ENCODE measurements at regions not wholly inside any gene's neighbourhood (a gene's known extent, or its start where the extent isn't known, plus 50 kb on each side); places are given as distances from the start of the nearest gene placed in this dataset.
"Not testable (repeated sequence)": the region's sequence is repeated elsewhere in the genome, so short reads cannot be mapped to it uniquely, and the experiment has no call there.

DNA sequence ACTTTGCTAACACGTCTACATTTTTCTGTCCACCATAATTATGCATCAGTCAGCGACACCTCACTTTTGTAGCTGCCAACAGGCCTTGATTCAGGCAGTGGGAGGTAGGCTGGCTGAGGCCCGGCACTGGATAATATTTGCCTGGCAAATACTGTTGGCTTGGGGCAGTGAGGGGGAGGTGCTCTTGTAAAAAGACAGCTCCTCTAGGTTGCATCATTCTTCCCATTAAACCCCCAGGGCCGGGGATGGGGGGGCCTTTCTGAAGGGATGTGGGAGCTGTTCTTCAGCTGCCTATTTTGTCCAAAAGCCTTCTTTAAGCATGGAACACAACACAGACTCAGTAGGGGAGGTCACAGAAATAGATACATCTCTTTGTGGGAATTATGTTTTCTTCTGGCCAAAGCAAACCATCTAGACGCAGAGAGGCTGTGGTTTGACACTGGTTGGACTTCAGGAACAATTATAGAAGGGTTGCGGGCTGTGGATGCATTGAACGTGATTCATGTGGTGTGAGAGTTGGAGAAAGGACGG is 338.3 kb upstream of the NT5E start:
- DNase-seq (ENCODE audit: extremely low read depth in 1 of 2, low read depth in 1 of 2), result no peak

DNA sequence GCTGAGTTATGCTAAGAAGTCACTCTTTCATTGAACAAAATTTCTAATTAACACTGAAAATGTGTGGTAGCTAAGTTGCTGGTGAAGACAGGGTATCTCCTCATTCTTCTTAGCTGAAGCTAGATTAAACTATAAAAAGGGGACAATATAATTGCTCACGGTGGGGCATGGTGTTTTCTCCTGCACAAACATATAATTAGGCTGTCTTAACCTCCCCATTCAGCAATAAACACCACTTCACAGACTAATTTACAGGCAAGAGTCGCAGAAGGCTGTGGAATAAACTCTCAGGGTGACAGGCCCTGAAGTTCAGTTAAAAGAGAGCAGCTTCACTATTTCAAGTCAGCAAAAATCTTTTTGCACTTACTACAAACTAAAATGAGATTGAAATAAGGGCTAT is 338.9 kb upstream of the NT5E start:
- DNase-seq (ENCODE audit: extremely low read depth in 1 of 2, low read depth in 1 of 2), result no peak

DNA sequence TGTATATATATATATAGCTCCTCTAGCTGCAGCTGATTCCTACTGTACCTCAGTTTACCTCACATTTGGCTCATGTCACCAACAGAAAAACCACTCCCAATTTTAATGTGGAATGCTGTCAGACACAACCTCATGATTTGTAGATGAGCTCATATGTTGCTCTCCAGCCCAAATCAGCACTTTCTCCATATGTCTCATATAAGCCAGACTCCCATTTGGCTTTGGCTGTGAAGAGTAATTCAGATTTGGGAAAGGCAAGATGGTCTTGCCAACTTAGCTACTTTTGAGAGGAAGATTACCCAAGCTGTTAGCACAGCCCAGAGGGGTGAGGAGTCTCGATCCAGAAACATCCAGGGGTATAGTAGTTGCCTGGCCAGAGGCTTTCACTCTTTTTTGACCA is 342.2 kb upstream of the NT5E start:
- no peak for DNase-seq (ENCODE audit: extremely low read depth in 1 of 2, low read depth in 1 of 2)

DNA sequence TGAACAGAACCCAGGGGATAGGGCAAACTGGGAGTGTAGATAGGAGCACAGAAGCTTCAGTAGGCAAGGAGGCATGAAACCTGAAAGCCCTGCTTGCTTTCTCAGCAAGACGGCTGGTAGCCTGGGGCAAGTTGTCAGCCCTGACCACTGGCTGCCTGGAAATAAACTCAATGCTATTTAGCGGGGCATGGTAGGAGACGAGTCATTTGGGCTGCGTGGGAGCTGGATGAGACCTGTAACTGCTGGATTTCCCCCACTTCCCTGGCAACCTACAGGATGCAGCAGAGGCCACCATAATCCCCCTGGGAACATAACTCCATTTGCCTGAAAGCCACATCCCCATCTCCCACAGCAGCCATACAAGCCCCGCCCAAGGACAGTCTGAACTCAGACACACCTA is 332.6 kb upstream of the TBX18 start:
- no peak for DNase-seq (ENCODE audit: extremely low read depth in 1 of 2, low read depth in 1 of 2)

DNA sequence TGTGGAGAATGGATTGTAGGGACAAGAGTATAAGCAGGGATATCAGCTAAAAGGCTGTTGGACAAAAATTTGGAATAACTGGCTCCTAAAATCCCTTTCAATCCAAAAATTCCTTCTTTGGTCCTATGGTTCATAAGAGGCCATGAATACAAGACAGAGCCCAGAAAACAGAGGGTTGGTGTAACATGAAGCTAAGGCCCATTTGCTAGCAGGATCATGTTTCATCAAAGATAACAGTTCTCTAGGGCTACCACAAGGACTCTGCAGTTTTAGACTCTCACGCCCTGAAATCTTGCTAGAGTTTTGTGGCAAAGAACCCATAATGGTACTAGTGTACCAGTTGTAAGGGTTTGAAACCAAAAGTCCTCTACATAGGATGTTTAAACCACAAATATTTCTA is 327.8 kb upstream of the TBX18 start:
- no peak for DNase-seq (ENCODE audit: extremely low read depth in 1 of 2, low read depth in 1 of 2)

DNA sequence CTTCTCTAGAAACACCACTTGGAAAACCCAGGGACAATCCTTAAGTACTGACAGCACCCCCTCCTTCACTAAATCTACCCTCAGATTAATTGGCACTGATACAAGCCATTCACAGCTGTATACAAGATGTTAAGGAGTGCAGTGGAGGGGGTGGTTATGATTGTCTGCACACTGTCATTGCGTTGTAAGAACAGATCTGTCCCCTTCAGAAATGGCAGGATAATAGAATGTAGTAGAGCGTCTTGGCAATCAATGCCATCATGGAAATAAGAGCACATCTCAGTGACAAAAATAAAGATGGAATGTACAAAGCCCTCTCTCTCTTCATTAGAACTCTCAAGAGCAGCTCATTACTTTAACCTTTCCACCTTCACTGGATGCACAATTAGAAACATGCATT is 324.9 kb upstream of the TBX18 start:
- DNase-seq (ENCODE audit: extremely low read depth in 1 of 2, low read depth in 1 of 2), result no peak

DNA sequence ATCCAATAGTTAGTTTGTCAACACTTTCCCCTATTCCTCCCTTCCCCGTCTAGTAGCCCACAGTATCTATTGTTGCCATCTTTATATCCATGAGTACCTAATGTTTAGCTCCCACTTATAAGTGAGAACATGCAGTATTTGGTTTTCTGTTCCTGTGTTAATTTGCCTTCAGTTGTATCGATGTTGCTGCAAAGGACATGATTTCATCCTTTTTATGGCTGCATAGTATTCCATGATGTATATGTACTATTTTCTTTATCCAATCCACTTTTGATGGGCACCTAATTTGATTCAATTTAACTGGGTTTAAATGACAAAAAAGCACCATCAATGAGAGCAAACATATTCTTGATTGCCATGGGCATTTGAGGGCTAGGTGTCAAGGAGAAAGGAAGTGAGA is 321.5 kb upstream of the TBX18 start:
- no peak for DNase-seq (ENCODE audit: extremely low read depth in 1 of 2, low read depth in 1 of 2)

DNA sequence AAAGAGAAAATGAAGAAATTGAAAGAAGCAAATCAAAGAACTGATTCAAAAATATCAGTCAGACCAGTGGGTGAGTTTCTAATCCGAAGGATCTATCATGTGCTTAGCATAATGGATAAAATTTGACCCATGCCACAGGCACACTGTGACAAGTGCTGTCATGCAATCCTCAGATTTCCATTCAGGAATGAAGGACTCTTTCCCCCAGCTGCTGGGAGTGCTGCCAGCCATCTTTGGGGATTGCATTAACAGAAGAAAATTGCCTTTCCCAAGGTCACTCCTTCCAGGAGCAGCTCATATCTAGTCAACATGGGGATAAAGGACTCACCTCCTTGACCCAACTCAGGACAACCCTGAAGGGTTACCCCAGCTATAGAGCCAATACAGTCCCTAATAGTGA is 316.7 kb upstream of the TBX18 start:
- DNase-seq (ENCODE audit: extremely low read depth in 1 of 2, low read depth in 1 of 2), result no peak

DNA sequence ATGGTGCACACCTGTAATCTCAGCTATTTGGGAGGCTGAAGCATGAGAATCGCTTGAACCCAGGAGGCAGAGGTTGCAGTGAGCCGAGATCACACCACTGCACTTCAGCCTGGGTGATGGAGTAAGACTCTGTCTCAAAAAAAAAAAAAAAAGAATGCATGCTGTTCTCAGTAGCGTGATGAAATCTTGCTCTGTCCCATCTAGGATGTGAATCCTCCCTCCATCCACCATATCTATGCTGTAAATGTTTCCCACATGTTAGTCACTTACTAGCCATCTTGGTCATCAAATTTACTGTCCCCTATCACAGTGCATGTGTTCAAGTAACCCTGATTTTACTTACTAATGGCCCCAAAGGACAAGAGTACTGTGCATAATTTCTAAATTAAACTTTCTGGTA is 315.4 kb upstream of the TBX18 start:
- DNase-seq (ENCODE audit: extremely low read depth in 1 of 2, low read depth in 1 of 2), result no peak

DNA sequence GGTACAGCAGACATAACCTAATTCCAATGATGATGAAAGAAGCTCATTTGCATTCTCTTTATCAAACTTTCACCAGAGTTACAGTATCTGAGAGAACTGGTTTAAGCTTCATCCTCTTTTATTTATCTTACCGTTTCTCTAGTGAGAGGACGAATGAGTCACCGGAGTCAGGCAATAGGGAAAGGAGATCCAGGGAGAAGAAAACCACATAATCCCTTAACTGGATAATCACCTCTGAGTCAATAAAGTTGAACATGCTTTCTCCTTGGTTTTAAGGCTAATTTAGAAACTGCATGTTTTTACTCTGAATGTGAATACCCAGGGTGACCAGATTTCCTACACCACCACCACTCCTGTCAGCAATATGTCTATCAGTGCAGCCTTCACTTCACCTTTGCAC is 313.7 kb upstream of the TBX18 start:
- DNase-seq (ENCODE audit: extremely low read depth in 1 of 2, low read depth in 1 of 2), result no peak

DNA sequence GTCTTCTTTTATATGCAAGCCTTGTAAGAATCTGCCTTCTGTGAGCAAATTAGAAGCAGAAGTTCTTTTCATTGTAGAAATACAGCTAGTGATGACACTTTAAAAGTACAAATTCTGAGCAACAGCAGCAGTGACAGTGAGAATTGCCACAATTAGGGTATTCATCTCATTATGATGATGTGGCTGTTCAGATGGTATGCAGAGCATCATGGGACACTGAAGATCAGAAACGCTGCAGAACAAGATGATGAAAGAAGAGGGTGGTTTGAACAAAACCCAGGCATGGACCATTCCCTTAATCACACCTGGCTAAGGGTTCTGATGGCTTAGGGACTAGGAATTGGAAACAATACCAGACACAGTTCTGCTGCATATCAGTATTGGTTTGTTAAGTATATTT is 312.7 kb upstream of the TBX18 start:
- no peak for DNase-seq (ENCODE audit: extremely low read depth in 1 of 2, low read depth in 1 of 2)

DNA sequence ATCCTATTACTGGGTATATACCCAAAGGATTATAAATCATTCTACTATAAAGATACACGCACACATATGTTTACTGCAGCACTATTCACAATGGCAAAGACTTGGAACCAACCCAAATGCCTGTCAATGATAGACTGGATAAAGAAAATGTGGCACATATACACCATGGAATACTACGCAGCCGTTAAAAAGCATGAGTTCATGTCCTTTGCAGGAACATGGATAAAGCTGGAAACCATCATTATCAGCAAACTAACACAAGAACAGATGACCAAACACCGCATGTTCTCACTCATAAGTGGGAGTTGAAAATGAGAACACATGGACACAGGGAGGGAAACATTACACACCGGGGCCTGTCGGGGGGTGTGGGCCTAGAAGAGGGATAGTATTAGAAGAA is 307.4 kb upstream of the TBX18 start:
- DNase-seq (ENCODE audit: extremely low read depth in 1 of 2, low read depth in 1 of 2), result not testable (repeated sequence)

DNA sequence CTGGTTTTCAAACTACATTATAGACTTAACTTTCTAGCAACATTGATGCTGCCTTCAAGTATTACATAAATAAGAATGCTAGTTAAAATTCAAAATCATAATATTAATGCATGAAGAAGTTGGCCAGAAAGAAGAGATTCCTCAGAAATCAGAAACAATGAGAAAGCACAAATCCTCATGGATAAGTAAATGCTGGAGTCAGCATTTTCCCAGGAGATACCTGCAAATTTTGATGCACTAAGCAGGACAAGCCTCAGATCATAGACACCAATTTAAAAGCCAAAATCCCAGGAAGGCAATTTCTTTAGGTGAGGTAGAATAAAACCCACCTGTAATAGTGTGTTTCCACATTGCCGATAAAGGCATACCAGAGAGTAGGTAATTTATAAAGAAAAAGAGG is 305.2 kb upstream of the TBX18 start:
- DNase-seq (ENCODE audit: extremely low read depth in 1 of 2, low read depth in 1 of 2), result no peak

DNA sequence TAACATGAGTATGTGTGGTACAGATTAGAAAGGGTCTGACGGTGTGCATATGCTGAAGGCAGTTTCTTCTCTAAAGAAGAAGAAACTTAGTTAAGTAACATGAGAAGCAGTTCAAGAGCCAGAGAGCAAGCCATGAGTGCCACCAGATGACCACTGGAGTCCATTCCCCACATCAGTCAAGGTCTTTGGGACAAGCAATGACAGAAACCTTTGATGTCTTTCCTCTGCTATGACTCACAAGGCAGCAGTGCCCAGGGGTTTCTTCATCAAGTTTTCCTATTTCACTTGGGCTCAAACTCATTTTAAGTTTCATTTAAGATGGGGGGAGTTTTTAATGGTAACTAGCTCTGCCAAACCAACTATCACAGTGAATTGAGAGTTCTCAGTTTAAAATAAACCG is 303.8 kb upstream of the TBX18 start:
- no peak for DNase-seq (ENCODE audit: extremely low read depth in 1 of 2, low read depth in 1 of 2)

DNA sequence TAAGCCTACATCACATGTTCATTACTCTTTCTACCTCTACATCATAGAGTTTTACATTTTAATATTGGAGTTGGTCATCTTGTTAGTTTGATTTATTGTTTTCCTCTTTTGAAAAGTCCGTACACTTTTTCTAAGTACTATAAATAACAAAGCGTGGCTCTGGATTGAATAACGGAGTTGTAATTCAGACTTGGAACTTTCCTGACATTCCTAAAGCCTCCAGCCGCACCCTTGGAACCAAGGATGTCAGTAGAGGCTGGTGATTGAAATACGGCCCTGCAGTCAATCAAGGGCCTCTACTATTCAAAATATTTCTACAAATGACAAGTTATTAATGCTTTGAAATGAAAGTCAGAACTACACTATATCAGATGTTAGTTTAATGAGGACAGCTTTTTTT is 301.9 kb upstream of the TBX18 start:
- DNase-seq (ENCODE audit: extremely low read depth in 1 of 2, low read depth in 1 of 2), result no peak

DNA sequence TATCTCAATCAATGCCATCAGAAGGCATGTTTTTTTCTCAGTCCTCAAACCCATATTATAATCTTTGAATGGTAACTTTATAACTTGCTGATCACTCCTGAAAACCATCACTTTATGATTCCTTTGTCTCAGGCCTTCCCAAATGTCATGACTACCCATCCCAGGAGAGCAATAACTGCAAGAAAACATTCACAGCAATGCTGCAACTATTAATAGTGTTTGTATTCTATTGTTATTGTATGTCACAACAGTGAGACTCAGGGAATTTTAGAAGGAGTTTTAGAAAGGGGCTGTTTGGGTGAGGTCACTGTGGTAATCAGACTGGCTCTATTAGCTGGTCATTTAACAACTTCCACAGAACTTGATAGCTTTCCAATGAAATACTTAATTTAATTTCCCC is 301.4 kb upstream of the TBX18 start:
- no peak for DNase-seq (ENCODE audit: extremely low read depth in 1 of 2, low read depth in 1 of 2)

DNA sequence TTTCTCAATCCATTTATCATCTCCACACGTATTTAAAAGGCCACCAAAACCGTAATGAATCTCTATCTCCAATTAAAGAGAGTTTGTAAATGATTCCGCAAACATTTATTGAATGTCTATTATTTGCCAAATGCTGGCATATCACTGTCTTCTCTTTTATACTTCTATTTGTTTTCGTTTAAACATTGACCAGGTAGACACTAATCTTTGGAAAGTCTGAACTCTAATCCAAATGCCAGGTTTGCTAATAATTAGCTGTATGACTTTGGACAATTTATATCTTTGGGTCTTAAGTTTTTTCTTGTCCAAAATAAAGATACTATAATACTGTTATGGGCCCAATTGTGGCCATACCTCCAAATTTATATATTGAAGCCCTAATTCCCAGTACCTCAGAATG is 299.2 kb upstream of the TBX18 start:
- no peak for DNase-seq (ENCODE audit: extremely low read depth in 1 of 2, low read depth in 1 of 2)

DNA sequence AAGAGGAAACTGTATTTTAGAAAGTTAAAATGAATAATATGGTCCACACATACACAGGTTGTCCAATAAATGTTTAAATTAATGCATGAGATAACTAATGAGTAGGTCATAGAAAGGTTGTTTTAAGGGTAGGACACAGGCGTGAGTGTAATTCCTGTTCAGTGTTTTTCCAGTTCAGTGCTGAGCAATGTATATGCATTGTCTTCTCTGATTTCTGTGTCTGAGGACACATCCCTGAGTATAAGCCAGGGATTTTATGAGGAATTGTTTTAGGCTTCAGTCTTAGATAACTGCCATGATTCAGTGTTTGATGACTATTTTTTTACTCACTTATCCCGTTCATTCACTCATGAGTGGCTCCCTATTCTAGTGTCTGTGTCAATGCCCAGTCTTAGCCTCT is 298.5 kb upstream of the TBX18 start:
- DNase-seq (ENCODE audit: extremely low read depth in 1 of 2, low read depth in 1 of 2), result no peak

DNA sequence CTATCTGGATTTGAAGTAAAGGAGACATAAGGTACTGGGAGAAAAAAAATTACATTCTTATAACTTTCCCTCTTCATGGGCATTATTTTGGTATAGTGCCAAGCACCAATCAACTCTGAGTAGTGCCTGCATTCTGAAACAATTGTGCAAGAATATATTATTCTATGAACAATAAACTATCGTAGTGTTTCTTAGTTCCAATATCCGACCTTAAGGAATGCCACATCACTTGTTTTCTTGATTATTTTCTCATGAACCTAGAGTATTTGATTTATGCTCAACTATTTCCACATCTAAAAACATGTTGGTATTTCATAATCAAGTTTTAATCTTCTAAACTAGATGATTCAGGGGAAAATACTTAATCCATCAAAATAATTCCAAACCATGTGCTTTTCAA is 294.4 kb upstream of the TBX18 start:
- no peak for DNase-seq (ENCODE audit: extremely low read depth in 1 of 2, low read depth in 1 of 2)

DNA sequence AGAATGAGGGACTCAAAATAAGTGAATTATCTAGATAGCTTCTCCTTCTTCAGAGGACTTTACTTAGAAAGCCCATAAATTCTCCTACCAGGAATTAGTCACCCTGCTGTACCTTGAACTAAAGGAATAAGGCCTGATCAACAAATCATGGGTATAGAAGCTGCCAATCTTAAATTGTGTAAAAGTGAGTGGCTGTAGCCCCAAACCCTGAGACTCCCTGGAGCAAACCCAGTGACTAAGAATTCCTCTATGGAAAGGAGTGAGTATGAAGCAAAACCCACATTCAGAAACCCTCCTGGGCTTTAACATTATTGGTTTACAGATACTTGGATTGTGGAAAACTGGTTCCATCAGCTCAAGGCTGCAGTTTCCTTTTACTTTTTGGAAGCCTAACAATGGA is 285.8 kb upstream of the TBX18 start:
- no peak for DNase-seq (ENCODE audit: extremely low read depth in 1 of 2, low read depth in 1 of 2)

DNA sequence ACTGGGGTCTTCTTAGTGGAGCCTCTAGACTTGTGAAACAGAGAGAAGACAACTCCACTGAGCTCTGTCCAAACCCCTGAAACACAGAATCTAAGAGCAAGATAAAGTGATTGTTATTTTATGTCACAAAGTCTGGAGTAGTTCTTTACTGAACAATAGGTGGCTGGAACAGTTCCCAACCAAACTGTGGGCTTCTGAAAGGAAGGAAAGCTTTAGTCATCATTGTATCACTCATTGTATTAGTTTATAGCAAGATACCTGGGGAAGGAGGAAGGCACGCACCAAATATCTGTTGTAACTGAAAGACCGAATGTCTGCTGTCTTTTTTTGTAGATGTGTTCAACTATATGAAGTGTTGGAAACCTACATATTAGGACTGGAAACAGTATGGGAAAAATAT is 284.9 kb upstream of the TBX18 start:
- no peak for DNase-seq (ENCODE audit: extremely low read depth in 1 of 2, low read depth in 1 of 2)

DNA sequence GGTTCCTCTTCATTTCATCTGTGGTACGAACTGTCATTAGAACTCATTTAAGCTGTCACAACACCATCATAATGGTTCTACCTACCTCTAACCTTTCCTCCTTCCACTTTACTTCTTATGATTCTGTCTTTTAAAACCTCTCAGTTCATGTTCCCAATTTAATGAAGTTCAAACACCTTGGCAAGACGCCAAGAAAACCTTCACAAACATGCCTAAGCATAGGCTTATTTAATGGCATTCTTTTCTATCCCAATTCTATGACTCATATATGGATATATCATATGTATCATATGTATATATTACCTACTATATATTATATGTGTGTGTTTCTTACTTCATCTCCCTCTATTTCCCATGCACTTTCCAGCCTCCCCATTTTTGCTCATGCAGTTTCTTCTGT is 283.4 kb upstream of the TBX18 start:
- DNase-seq (ENCODE audit: extremely low read depth in 1 of 2, low read depth in 1 of 2), result no peak

DNA sequence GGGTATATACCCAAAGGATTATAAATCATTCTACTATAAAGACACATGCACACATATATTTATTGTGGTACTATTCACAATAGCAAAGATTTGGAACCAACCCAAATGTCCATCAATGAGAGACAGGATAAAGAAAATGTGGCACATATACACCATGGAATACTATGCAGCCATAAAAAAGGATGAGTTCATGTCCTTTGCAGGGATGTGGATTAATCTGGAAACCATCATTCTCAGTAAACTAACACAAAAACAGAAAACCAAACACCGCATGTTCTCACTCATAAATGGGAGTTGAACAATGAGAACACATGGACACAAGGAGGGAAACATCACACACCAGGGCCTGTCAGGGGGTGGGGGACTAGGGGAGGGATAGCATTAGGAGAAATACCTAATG is 281.4 kb upstream of the TBX18 start:
- DNase-seq (ENCODE audit: extremely low read depth in 1 of 2, low read depth in 1 of 2), result not testable (repeated sequence)

DNA sequence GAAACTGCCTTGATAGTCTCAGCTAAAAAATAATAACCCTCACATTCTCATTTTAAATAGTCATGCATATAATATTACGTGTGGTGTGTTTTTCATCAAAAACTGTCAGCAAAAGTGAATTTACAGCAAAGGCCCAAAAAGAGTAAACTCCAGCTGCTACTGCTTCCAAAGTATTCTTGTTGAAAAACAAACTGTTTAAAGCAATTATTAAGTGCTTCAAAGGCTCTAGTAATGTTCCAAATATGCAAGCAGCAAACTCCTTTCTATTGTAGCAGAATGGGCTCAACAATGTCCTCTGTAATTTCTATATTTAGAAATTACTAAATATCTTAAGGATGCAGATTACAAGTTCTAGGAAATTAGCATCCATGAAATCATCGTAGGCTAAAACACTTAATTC is 280.0 kb upstream of the TBX18 start:
- no peak for DNase-seq (ENCODE audit: extremely low read depth in 1 of 2, low read depth in 1 of 2)
